NCI-H526 (cell line): ENCODE measurements at regions not wholly inside any gene's neighbourhood (a gene's known extent, or its start where the extent isn't known, plus 50 kb on each side); places are given as distances from the start of the nearest gene placed in this dataset.
"Not testable (repeated sequence)": the region's sequence is repeated elsewhere in the genome, so short reads cannot be mapped to it uniquely, and the experiment has no call there.

Experiments used
- DNase-seq, 2 experiments: peaks; one replicate each; lab custom pipeline; 2025; lab: John Stamatoyannopoulos, UW

DNA sequence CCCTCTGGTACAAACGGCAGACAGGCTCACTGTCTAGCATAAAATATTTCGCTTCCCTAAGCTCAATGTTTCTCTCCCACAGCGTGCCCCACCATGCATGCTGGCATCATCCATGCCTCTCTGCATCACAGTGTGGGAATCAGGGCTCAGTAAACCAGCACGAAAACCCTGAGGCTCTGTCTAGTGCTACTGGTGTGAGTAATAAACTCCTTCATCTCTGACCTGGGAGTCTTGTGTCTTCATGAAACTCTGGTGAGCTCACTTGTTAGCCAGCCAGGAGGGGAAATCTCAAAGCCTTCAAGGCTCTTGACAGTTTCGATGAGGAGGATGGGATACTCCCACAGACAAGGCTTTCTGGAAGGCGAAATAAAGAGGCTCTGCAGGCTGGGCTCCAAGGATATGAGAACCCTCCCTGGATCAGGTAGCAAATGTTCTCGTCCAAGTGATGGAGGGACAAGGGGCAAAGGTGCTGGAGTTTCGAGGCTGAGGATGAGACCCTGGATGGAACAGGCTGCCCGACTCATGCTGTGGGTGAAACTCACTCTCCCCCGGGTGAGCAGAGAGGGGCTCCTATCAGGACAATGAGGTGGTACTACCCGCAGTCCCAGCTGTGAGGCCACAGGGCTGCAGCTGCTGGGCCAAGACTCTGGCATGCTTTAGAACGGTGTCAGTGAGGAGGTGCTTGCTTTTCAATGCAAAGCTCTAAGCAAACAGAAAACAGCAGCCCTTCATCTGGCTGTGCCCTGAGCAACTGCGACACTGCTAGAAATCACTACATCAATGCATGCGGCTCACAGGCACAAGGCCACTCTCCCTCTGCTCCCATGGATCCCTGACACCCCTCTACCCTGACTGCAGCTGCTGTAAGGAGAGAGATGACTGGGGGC, 69.3 kb downstream of the SHANK2 start:
- no peak for DNase-seq

DNA sequence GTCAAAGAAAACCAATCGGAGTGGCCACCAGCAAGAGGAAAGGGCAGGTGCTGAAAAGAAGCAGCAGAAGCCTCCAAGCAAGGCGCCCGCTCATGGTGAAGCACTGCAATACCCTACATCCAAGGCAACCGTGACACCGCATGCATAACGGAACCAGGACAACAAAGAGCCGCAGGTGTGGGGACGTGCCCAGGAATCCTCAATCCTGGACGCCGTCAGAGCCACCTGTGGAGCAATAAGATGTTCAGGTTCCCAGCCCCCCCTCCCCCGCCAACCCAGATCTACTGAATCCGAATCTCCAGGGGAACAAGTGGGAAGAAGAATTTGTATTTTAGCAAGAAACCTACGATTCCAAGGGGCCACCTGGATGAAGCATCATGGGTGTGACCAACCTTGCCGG, 70.8 kb downstream of the SHANK2 start:
- no peak for DNase-seq

DNA sequence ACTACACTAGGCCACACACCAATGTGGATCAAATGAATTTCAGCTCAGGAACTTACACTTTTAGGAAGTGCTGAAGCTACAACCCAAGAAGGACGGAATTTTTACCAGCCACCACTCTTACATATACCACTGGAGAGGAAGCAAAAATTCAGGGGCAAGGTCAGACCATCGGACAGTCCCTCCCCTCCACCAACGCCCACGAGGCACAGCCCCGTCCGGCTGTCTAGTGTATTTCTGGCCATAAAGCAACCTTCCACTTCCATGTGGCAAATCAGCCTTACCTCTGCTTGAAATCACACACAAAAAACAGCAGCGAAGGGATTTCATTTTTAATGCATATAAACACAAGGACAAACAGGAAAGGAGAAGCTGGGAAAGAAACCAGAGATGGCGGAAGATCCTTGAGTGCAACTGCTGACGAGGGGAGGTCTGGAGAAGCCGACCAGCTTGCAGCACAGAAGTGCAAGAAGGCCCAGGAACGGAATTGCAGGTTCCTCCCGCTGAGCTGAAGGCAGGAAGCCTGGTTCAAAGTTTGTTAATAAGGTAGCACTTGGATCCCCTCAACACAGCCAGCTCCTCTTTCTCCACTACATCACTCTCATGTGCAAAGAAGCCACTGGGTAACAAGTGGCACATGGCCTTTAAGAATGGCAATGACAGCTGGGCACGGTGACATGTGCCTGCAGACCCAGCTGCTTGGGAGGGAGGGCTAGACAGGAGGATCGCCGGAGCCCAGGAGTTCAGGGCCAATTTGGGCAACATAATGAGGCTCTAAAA, 71.5 kb downstream of the SHANK2 start:
- DNase-seq = no peak

DNA sequence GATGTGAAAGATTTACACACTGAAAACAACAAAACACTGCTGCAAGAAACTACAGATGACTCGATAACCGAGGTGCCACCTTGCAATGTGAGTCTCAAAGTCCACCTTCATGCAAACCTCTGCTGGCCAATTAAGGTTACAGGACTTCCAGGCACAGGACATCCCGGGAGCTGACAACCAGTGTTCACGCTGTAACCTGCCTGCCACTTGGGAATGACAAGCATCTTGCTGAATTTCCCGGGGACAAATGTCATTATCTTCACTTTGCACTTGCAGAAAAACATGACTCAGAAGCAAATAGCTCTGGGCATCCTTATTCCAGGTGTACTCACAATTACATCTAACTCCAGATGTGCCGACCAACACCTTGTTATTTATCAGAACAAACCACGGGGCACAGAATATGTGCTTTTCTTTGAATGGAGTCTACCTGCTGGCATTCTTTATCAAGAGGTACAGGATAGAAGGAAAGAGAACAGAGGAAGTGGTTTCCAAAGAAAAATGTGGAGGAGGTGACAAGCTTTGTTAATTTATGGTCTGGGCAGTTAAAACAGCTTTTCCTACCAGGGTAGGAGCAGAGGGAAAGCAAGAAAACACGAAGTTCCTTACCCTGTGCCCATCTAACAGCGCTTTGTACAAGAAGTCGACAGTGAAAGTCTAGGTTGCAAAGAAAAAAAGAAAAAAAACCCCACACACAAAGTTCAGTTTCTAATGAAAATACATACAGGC, 72.3 kb downstream of the SHANK2 start:
- no peak for DNase-seq

DNA sequence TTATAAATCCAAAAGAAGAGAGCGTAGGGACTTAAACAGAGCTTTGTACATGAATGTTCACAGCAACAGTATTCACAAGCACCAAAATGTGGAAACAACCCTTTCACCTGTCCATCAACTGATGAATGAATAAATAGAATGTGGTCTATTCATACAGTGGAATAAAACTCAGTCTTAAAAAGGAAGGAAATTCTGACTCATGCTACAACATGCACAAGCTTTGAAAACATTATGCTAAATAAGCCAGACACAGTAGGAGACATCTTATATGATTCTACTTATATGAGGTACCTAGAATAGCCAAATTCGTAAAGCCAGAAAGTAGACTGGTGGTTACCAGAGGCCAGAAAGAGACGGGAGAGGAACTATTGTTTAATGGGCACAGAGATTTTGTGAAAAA, 74.3 kb downstream of the SHANK2 start:
- no peak for DNase-seq

DNA sequence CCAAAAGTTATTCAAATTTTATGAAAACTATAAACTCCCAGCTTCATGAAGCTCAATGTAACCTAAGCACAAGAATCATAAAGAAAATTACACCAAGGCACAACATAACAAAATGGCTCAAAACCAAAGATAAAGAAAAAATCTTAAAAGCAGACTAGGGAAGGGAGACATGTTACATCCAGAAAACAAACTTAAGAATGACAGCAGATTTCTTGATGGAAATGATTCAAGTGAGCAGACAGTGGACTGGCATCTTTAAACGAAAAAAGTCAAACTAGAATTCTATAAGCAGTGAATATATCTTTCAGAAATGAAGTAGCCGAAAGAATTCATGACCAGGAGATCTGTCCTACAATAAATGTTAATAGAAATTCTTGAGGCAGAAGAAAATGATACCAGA, 75.6 kb downstream of the SHANK2 start:
- no peak for DNase-seq

DNA sequence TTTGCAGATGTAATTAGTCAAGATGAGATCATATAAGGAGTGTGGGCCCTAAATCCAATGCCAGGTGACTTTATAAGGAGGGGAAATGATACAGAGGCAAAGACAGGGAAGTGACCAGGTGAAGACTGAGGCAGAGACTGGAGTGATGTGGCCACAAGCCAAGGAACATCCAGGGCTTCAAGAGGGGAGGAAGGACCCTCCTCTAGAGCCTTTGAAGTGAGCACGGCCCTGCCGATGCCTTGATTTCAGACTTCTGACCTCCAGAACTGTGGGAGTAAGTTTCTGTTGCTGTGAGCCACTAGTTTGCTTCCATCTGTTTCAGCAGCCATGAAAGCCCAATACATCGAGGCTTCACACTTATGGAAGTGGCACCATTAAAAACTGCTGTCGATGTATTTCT, 78.7 kb downstream of the SHANK2 start:
- no peak for DNase-seq

DNA sequence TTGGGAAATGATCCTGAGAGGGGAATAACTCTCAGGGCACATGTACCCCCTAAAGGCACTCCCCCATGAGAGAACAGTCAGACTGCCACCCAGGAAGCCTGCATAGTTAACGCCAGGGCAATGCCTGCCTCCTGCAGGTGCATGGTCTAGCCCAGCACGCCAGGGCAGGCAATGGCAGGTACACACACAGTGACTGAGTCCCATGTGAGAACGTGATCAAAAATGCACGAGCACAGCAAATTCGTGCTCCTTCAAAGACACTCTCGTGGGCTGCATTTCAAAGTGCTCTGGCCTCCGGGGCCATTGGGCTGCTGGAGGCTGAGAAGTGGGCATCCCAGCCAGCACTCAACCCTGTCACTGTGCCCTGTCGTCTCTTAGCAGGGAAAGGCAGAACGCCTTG, 79.7 kb downstream of the SHANK2 start:
- DNase-seq = no peak

DNA sequence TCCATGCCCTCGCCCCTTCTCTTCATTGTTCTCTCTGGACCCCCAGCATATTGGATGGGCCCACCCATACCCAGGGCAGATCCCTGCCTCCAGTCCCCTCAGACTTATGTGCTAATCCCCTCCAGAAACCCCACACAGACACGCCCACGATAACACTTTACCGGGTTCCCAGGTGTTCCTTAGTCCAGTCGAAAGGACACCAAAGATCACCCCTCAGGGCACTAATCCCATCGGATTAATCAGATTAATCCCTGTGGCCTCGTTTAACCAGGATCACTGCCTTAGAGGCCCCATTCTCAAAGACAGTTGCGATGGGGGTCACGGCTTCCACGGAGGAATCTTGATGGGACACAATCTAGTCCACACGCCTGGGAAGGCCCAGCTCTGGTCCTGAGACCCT, 80.8 kb downstream of the SHANK2 start:
- DNase-seq = no peak

DNA sequence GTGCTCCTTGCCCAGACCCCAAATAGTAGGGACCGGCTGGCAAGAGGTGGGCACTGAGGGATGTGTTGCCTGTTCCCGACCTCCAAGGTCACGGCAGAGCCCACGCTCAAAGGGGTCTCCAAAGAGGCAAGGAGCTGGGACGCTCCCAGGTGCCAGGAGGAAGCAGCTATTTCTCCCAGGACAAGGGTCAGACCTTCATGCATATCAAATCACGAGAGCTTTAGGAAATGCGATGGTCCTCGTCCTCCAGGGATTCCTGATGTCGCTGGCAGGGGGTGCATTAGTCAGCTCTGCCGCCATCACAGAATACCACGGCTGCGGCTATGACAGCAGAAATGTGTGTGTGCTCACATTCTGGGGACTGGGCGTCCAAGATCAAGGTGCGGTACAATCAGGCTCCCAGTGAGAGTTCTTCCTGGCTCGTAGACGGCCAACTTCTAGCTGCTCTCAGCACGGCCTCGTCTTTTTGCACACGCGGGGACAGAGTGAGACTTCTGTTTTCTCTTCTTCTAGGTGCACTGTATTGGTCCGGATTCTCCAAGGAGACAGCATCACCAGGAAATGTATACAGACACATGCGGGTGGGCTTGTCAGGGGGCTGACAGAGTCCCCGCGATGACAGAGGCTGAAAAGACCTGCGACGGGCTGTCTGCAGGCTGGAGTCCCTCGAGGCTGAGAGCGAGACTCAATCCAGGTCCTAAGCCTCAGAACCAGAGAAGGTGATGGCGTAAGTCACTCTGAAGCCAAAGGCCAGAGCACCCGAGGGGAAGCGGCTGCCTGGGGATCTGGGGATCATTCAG, 81.6 kb downstream of the SHANK2 start:
- DNase-seq = no peak

DNA sequence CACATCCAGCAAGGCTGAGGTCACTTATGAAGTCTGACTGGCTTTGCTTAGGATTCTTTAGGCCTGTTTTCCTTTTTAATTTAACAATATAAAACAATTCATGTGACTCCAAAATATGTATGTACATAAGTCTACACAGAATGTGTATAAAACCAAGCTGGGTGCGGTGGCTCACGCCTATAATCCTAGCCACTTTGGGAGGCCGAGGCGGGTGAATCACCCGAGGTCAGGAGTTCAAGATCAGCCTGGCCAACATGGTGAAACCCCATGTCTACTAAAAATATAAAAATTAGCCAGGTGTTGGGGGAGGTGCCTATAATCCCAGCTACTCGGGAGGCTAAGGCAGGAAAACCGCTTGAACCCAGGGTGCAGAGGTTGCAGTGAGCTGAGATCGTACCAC, 83.1 kb downstream of the SHANK2 start:
- DNase-seq = no peak

DNA sequence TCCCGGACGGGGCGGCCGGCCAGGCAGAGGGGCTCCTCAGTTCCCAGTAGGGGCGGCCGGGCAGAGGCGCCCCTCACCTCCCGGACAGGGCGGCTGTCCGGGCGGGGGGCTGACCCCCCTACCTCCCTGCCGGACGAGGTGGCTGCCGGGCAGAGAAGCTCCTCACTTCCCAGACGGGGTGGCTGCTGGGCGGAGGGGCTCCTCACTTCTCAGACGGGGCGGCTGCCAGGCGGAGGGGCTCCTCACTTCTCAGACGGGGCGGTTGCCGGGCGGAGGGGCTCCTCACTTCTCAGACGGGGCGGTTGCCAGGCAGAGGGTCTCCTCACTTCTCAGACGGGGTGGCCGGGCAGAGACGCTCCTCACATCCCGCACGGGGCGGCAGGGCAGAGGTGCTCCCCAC, 84.6 kb downstream of the SHANK2 start:
- not testable (repeated sequence) for DNase-seq

DNA sequence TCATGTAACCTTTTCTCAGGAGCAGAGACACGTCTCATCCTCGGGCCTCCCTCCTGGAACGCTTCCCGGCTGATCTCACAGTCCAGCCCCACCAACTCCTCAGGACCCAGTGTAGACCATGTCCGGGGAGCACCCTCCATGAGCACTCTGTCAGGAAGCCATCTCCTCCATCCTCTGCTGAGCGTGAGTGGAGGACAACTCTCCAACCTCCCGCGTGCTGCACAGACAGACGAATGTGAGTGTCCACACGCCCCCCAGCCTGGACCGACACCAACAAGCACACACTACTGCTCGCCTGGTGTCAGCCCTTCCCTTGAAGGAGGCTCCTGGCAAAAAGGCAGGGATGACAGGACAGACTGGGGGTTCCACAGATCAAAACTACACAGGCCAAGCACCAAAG, 86.6 kb downstream of the SHANK2 start:
- DNase-seq = no peak

DNA sequence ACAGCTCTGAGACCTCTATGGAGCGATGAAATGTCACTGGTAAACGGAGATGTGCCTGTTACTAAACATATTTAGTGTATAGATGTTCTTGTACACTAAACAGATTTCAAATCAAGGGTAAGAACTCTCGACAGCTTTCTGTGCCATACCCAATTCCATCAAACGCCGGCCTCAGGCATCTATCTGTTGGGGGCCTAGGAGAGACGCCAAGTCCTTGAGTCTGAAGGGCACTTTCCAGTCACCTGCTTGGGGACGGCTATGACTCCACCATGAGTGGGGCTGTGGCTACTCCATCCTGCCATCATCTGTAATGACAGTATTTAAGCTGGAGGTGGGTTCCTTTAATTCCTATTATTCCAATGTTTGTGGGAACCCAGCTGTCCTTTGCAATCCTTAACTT, 87.8 kb downstream of the SHANK2 start:
- no peak for DNase-seq

DNA sequence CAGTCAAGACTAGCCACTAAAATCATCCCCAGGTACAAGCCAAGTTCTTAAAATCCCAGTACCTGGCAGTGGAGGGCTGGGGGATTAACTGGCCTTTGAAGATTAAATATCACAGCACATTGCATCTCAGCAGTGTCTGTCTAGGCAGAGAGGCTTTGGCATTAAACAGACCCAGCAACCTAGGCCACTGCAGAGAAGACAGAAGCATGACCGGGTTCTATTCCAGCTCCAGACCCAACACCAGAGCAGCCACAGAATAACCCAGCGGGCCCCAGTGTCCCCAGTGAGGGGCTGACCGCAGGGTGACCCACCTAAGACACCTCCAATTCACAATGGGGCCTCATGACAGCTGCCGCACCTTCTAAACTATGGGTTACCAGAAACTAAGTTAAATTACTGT, 88.2 kb downstream of the SHANK2 start:
- DNase-seq = no peak

DNA sequence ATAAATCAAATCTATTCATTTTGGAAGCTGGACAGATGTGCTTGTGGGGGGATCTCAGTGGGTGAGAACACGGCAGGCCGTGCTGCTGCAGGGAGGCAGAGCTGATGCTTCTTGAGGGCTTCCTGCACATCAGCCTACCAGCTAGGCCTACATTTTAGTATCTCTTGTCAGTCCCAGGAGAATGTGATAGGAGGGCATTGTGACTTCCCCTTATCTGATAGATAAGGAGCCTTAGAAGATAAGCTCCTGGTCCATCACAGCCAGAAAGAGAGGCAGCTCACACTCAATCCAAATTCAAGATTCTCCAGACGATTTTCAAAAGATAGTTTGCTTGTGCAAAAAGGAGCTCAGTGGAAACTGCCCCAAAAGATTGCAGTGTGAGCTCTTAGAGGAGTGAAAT, 89.0 kb downstream of the SHANK2 start:
- DNase-seq = no peak

DNA sequence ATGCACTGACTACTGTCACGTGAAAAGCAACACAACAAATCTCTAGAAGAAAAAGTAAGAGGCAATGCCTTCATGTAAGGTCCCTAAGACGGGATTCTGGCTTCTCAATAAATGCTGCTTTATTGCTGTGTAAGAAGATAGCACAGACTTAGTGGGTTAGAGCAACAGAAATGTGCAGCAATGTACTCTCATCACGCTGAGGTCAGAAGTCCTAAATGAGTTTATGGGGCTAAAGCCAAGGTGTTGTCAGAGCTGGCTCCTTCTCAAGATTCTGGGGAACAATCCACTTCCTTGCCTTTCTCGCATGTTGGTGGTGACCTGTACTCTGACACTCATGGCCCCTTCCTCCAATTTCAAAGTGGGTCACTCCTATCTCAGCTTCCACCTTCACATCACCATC, 93.4 kb downstream of the SHANK2 start:
- no peak for DNase-seq

DNA sequence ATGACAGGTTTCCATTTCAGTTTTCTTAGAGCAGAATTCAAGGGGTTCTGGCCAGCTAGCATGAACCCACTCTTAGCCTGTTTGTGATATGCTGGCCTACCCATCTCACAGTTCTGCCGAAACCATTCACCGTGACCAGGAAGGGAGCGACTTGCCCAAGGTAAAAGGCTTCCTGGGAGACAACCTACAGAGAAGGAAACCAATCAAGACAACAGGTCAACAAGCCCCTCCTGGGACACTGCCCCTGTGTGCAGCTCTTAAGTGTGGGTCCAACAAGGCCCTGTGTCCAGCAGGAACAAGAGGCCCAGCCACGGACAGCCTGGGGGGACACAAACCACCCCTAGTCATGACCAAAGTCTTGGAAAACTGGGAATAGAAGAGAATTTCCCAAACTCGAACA, 94.7 kb downstream of the SHANK2 start:
- not testable (repeated sequence) for DNase-seq

DNA sequence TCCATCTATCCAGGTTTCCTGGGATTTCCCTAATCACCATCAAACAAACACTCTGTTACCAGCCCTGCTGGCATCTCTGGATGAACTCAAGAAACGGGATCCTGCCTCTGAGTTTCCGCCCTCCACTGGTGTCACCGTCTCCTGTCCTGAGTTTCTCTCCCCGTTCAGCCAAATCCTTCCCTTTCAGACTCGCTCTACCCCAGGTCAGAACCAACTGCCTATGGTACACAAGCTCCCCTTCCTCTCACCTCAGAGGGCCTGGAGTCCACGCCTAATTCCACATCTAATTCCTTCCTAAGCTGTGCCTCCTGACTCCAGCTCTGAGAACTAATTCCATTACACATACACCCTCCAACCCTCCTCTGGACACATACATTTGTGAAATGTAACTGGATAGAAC, 96.1 kb downstream of the SHANK2 start:
- no peak for DNase-seq

DNA sequence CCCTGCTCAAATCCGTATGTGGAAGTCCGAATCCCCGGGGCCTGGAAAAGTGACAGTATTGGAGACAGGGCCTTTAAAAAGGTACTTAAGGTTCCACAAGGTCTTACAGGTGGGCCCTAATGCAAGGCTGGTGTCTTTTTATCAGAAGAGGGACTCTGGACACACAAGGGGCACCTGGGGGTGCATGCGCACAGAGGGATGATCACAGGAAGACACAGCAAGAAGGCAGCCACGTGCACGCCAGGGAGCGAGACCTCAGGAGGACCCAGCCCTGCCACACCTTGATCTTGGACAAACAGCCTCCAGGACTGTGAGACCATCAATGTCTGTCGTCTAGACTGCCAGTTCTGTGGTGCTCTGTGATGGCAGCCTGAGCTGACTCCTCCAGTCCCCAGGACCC, 96.5 kb downstream of the SHANK2 start:
- DNase-seq = no peak

DNA sequence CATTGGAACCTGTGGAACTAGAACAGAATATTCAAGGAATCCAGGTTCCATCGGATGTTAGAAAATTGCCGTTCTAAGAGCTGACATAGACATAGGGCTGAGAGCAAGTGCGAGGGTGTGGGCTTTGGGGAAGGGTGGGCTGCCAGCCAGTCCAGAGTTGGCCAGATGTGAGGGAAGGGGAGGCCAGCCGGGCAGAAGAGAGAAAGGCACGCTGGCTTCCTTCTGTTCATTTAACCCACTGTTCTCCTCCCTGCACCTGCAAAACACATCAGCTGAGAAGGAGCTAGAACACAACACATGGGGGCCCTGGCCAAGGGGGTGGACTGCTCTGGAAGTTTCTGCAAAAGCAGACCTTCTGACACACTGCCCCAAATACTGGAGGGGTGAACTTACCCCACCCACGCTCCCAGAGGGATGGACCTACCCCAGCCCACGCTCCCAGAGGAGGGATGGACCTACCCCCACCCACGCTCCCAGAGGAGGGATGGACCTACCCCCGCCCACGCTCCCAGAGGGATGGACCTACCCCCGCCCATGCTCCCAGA, 98.0 kb downstream of the SHANK2 start:
- DNase-seq = no peak

DNA sequence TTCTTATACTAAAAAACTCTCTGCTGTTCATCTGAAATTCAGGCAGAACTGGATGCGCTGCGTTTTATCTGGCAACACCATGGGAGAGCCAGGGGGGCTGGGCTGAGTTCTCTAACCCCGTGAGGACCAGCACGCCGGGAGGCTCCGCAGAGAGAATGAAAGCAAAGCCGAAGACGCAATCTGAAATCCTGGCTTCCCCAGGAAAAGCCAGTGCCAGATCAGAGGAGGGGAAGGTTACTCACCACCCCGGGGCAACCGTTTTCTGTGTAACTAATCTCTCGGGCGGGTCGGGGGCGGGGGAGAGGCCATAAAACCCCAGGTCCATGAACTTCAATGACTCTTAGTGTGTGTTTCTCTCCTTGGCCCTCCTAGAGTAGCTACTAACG, 99.4 kb downstream of the SHANK2 start:
- peak in 1 of 2 experiments; percentile 28 for DNase-seq
